ENCODE measurements at regions not wholly inside any gene's neighbourhood (a gene's known extent, or its start where the extent isn't known, plus 50 kb on each side); places are given as distances from the start of the nearest gene placed in this dataset.

DNA sequence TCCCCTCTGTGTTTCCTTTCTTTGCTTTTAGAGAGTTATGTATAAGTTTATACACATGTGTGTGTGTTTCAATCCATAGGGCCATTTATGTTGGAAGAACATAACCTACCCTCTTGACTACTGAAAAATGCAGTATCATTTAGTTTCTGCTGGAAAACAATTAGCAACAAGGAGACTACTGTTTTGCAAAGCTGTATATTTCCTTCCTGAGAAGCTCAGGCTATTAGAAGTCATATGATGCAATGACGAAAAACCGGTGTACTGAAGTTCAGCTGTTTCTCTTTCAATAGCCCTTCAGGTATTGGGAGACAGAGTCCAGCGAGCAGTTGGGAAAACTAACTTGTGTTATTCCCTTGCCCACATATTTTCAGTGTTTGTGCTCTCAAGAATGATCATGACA lies 447.7 kb upstream of the GYPC start:
- H3K36me3 Mint-ChIP-seq = peaks cover 5% of the 10 kb centered on the region
- no peaks in the 10 kb centered on the region for H3K27me3 Mint-ChIP-seq
- ATAC-seq = no peak
- DNase-seq (ENCODE audit: low spot score) = no peak
- peaks cover 6% of the 10 kb centered on the region for H3K9me3 Mint-ChIP-seq
- no peaks in the 10 kb centered on the region for H3K4me1 Mint-ChIP-seq (ENCODE audit: low read depth in 2 of 2)
- no peak overlapping the region for H3K27ac Mint-ChIP-seq
- no peak overlapping the region for H3K4me3 Mint-ChIP-seq

DNA sequence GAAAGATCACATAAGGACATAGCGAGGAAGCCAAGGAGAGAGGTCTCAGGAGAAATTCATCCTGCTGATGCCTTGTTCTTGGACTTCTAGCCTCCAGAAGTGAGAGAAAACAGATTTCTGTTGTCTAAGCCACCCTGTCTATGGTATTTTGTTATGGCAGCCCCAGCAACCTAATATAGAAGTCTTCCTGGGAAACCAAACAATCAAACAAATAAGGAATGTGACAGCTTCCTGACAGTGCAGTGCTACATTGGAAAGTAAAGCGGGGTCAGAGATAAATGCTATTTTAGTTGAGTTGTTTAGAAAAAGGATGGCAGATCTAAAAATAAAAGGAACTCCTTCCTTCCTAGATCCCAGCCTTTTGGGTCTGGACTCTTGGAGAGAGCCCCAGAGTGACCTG lies 443.2 kb upstream of the GYPC start:
- no peaks in the 10 kb centered on the region for H3K27me3 Mint-ChIP-seq
- H3K4me3 Mint-ChIP-seq = no peak overlapping the region
- H3K9me3 Mint-ChIP-seq = peaks cover 7% of the 10 kb centered on the region
- DNase-seq (ENCODE audit: low spot score) = no peak
- H3K27ac Mint-ChIP-seq = no peak overlapping the region
- ATAC-seq = no peak
- no peaks in the 10 kb centered on the region for H3K4me1 Mint-ChIP-seq (ENCODE audit: low read depth in 2 of 2)
- H3K36me3 Mint-ChIP-seq = peaks cover 5% of the 10 kb centered on the region

DNA sequence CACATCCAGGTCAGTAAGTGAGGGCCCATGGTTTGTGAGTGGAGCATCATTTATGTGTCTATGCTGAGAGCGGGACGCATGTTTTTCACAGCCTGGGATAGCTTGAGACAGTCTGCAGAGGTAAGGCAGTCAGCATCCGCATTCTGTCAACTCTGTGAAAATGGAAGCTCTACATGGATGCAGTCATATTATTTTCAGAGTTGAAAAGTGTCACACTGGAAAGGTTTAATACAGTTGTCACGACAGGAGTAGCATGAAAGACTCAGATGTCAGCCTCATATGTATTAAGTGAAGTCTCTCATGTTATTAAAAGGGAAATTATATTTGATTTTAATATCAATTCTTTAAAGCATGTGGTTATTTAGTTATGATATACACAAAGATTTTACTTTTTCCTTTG lies 436.9 kb upstream of the GYPC start:
- DNase-seq (ENCODE audit: low spot score) (no peak), ATAC-seq (no peak)
- Mint-ChIP-seq H3K9me3 (peaks cover 3% of the 10 kb centered on the region), H3K4me1 (ENCODE audit: low read depth in 2 of 2) (no peaks in the 10 kb centered on the region), H3K4me3 (no peak overlapping the region), H3K36me3 (no peaks in the 10 kb centered on the region), H3K27me3 (no peaks in the 10 kb centered on the region), H3K27ac (no peak overlapping the region)

DNA sequence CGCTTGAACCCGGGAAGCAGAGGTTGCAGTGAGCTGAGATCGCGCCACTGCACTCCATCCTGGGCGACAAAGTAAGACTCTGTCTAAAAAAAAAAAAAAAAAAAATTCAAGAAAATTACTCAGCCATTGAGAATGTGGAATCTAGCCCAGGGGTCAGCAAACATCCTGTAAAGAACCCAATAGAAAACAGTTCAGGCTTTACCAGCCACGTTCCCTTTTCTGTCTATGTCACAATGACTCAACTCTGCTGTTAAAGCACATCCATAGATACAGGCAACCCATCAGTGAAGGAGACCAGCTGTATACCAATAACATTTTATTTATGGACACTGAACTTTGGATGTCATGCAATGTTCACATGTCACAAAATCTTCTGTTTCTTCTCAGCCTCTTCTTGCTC lies 435.6 kb upstream of the GYPC start:
- H3K9me3 Mint-ChIP-seq = peaks cover 3% of the 10 kb centered on the region
- no peak for ATAC-seq
- DNase-seq (ENCODE audit: low spot score) = no peak
- no peak overlapping the region for H3K27ac Mint-ChIP-seq
- H3K4me3 Mint-ChIP-seq = no peak overlapping the region
- H3K4me1 Mint-ChIP-seq (ENCODE audit: low read depth in 2 of 2) = no peaks in the 10 kb centered on the region
- no peaks in the 10 kb centered on the region for H3K27me3 Mint-ChIP-seq
- no peaks in the 10 kb centered on the region for H3K36me3 Mint-ChIP-seq

DNA sequence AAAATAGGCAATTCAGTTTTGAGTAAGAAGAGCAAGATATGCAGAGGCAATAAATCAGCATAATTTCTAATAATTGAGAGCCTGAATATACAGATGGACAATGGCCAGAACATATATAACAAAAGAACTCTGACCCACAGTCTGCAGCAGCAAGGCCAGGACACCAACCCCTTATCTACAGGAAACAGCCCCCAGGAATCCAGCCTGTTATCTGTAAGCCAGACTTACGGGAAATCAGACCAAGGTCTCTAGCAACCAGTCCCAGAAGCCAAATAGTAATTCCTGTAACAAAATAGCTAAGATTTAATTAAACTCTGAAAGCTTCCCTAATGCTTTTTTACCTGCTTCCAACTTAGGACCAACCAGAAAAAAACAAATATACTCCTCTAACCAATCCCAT lies 434.5 kb upstream of the GYPC start:
- H3K4me3 Mint-ChIP-seq = no peak overlapping the region
- ATAC-seq (no peak), DNase-seq (ENCODE audit: low spot score) (no peak)
- peaks cover 6% of the 10 kb centered on the region for H3K9me3 Mint-ChIP-seq
- H3K27ac Mint-ChIP-seq = no peak overlapping the region
- no peaks in the 10 kb centered on the region for H3K27me3 Mint-ChIP-seq
- no peaks in the 10 kb centered on the region for H3K4me1 Mint-ChIP-seq (ENCODE audit: low read depth in 2 of 2)
- H3K36me3 Mint-ChIP-seq = no peaks in the 10 kb centered on the region

DNA sequence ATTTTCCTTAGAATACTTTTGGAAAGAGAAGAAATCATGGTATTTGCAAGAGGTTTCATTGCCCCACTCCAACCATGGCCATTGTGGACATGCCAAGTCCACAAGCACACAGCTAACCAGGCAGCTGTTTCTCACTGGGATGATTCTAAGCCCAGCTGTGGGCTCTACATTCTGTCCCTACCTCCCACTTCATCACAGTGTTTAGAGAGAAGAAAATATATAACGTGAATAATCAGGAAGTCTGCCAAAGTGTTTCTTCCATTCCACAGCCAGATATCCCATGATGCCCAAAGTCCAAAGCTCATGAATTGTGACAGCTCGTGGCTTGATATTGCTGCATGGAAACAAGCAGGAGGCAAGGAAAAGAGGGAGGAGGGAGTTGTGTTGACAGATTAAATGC lies 433.7 kb upstream of the GYPC start:
- ATAC-seq (no peak), DNase-seq (ENCODE audit: low spot score) (no peak)
- no peak overlapping the region for H3K4me3 Mint-ChIP-seq
- H3K36me3 Mint-ChIP-seq = no peaks in the 10 kb centered on the region
- no peak overlapping the region for H3K27ac Mint-ChIP-seq
- no peaks in the 10 kb centered on the region for H3K27me3 Mint-ChIP-seq
- H3K9me3 Mint-ChIP-seq = peaks cover 6% of the 10 kb centered on the region
- H3K4me1 Mint-ChIP-seq (ENCODE audit: low read depth in 2 of 2) = no peaks in the 10 kb centered on the region

DNA sequence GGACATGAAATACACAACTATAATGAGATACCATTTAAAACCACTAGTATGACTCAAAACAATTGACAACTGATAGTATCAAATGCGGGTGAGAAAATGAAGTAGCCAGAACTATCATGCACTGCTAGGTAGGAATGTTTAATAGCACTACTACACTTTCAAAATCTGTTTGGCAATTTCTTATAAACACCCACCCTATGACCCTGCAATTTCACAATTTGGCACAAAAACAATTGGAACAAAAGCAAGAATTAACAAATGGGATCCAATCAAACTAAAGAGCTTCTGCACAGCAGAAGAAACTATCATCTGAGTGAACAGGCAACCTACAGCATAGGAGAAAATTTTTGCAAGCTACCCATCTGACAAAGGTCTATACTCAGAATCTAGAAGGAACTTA lies 431.2 kb upstream of the GYPC start:
- no peaks in the 10 kb centered on the region for H3K36me3 Mint-ChIP-seq
- no peak overlapping the region for H3K4me3 Mint-ChIP-seq
- peaks cover 5% of the 10 kb centered on the region for H3K9me3 Mint-ChIP-seq
- no peaks in the 10 kb centered on the region for H3K4me1 Mint-ChIP-seq (ENCODE audit: low read depth in 2 of 2)
- H3K27ac Mint-ChIP-seq = no peak overlapping the region
- H3K27me3 Mint-ChIP-seq = no peaks in the 10 kb centered on the region
- no peak for DNase-seq (ENCODE audit: low spot score)
- no peak for ATAC-seq

DNA sequence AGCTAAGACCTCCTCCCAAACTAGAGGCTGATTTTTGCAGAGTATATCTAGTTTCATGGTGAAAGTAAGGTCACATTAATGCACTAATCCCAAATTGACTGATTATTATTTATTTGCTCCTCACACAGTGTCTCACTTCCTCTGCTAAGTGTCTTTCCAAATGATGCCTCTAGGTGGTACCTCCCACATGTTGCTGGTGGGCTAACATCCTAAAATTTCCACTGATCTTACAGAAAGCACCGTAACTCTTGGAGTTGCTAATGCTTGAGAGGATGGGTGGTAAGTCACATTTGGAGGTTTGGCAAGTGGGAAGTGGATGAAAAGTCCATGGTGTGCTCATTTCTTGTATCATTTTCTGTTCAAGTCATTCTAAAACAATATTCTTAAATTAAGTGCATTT lies 428.7 kb upstream of the GYPC start:
- DNase-seq (ENCODE audit: low spot score) = no peak
- ATAC-seq = no peak
- H3K4me3 Mint-ChIP-seq = no peak overlapping the region
- no peaks in the 10 kb centered on the region for H3K27me3 Mint-ChIP-seq
- no peaks in the 10 kb centered on the region for H3K4me1 Mint-ChIP-seq (ENCODE audit: low read depth in 2 of 2)
- H3K27ac Mint-ChIP-seq = no peak overlapping the region
- H3K9me3 Mint-ChIP-seq = peaks cover 5% of the 10 kb centered on the region
- H3K36me3 Mint-ChIP-seq = no peaks in the 10 kb centered on the region

DNA sequence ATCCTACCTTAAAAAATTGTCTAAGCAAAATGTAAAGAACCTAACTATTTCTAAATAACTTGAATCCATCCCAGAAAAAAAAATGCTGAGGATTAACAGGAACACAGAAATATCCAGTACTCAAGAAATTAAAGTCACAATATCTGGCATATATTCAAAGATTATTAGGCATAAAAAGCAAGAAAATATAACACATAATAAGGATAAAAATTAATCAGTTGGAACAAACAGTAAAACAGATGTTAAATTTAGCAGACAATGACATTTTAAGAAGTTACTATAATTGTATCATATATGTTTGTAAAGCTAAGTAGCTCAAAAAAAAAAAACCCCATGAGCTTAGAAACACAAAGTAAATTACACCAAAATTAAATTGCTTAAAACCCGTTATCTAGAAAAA lies 427.4 kb upstream of the GYPC start:
- Mint-ChIP-seq H3K27me3 (no peaks in the 10 kb centered on the region), H3K4me3 (no peak overlapping the region), H3K36me3 (no peaks in the 10 kb centered on the region), H3K9me3 (peaks cover 5% of the 10 kb centered on the region), H3K4me1 (ENCODE audit: low read depth in 2 of 2) (no peaks in the 10 kb centered on the region), H3K27ac (no peak overlapping the region)
- DNase-seq (ENCODE audit: low spot score) (no peak), ATAC-seq (no peak)

DNA sequence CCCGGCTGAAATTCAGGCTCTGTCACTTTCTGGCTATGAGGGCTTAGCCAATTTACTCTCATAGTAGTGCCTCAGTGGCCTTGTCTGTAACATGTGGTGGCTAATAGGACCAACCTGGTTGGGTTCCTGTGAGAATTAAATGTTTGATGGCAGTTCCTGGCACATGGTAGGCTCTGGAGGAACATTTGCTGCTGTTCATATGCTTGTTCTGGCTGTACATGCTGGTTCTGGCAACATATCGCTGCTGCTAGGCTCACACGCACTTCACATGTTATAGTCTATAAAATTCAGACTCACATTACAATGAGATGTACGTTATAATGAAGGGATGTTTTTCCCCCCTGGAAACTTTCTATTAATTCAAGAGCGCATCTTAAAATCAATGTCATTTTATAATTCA lies 417.7 kb upstream of the GYPC start:
- H3K27ac Mint-ChIP-seq = no peak overlapping the region
- ATAC-seq (no peak), DNase-seq (ENCODE audit: low spot score) (no peak)
- H3K9me3 Mint-ChIP-seq = no peaks in the 10 kb centered on the region
- no peak overlapping the region for H3K4me3 Mint-ChIP-seq
- H3K4me1 Mint-ChIP-seq (ENCODE audit: low read depth in 2 of 2) = no peaks in the 10 kb centered on the region
- no peaks in the 10 kb centered on the region for H3K36me3 Mint-ChIP-seq
- no peaks in the 10 kb centered on the region for H3K27me3 Mint-ChIP-seq

DNA sequence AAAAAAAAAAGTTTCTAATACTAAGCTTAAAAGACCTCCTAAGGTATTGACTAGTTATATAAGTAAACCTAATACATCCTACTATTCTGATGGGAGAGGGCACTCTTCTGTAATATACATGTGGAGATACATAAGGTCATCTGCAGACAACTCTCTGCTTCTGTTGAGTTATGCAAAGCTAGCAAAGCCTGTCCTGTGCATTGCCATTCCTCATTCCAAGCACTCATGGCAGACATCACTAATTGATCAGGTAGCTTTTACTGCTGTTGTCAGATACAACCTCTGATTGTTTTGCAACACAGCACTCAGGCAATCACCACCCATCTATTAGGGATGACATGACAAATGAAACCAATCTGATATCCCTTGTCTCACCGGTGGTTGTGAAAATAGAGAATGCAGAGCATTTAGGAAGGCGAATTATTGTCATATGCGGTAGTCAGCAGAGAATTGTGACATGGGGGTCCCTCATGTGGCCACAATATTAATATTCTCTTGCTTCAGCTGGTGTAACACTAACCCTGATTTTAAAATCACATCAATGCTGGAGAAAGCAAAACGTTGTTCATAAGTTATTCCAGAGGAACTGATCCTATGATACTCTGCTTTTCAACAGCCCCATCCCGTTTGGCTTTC lies 416.5 kb upstream of the GYPC start:
- H3K4me3 Mint-ChIP-seq = no peak overlapping the region
- H3K36me3 Mint-ChIP-seq = no peaks in the 10 kb centered on the region
- no peak for ATAC-seq
- no peak for DNase-seq (ENCODE audit: low spot score)
- H3K4me1 Mint-ChIP-seq (ENCODE audit: low read depth in 2 of 2) = no peaks in the 10 kb centered on the region
- no peak overlapping the region for H3K27ac Mint-ChIP-seq
- no peaks in the 10 kb centered on the region for H3K9me3 Mint-ChIP-seq
- H3K27me3 Mint-ChIP-seq = no peaks in the 10 kb centered on the region

DNA sequence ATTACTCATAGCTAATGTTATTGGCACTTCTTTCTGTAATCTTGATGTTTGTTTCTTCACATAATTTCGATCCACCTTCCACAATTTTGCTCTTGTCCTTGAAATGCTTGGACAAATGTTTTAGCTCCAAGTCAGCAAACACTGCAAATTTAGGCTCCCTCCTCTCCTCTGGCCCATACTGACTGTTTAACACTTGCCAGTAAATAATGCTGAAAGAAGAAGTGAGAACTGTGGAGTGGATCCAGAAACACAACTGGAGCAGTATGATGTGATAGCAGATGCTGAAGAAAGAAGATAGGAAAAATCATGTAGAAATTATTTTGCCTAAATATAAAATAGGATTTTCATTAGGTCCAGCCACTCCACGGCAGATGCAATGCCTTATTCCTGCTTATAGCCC lies 415.0 kb upstream of the GYPC start:
- H3K9me3 Mint-ChIP-seq = no peaks in the 10 kb centered on the region
- H3K36me3 Mint-ChIP-seq = no peaks in the 10 kb centered on the region
- H3K27me3 Mint-ChIP-seq = no peaks in the 10 kb centered on the region
- ATAC-seq (no peak), DNase-seq (ENCODE audit: low spot score) (no peak)
- H3K4me3 Mint-ChIP-seq = no peak overlapping the region
- no peak overlapping the region for H3K27ac Mint-ChIP-seq
- H3K4me1 Mint-ChIP-seq (ENCODE audit: low read depth in 2 of 2) = no peaks in the 10 kb centered on the region

DNA sequence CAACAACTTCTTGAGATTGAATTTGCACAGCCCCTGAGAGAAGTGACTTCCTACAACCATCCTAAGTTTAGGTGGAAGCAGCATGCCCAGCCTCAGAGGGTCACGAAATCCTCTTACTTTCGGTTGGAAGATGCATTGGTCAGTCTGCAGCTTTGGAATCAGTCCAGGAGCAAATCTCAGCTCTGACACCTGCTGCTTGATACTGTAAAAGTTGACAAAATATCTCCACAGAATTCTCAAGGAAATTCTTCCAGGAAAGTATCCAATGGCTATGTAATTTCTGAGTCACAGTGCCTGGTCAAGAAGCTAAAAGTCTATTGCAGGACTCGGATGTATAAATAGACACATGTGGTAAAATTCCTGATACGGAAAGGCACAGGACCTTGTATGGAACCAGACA lies 414.5 kb upstream of the GYPC start:
- no peak overlapping the region for H3K27ac Mint-ChIP-seq
- H3K9me3 Mint-ChIP-seq = no peaks in the 10 kb centered on the region
- H3K36me3 Mint-ChIP-seq = no peaks in the 10 kb centered on the region
- no peaks in the 10 kb centered on the region for H3K27me3 Mint-ChIP-seq
- ATAC-seq (no peak), DNase-seq (ENCODE audit: low spot score) (no peak)
- no peak overlapping the region for H3K4me3 Mint-ChIP-seq
- H3K4me1 Mint-ChIP-seq (ENCODE audit: low read depth in 2 of 2) = no peaks in the 10 kb centered on the region

DNA sequence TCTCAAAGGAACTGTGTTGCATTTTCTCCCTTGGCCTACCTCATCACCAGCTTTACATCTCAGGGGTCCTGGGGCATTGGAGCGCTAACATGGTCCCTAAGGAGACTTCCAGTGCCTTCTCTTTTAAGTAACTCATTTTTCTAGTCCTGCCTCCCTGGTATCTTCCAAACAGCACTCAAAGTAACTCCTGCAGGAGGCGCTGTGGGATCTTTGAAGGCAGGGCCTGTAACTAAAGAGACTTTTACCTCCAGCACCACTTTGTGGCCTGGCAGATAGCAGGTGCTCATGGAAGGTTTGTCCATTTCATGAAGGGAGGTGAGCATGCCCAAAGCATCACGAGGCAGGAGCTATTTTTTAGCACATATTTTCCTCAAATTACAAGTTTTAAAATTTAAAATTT lies 411.0 kb upstream of the GYPC start:
- peaks cover 0 to 6% of the 10 kb centered on the region in 2 donors for H3K27me3 Mint-ChIP-seq
- H3K4me1 Mint-ChIP-seq (ENCODE audit: low read depth in 2 of 2) = no peaks in the 10 kb centered on the region
- DNase-seq (ENCODE audit: low spot score) (no peak), ATAC-seq (no peak)
- H3K4me3 Mint-ChIP-seq = no peak overlapping the region
- no peaks in the 10 kb centered on the region for H3K9me3 Mint-ChIP-seq
- H3K36me3 Mint-ChIP-seq = no peaks in the 10 kb centered on the region
- no peak overlapping the region for H3K27ac Mint-ChIP-seq

DNA sequence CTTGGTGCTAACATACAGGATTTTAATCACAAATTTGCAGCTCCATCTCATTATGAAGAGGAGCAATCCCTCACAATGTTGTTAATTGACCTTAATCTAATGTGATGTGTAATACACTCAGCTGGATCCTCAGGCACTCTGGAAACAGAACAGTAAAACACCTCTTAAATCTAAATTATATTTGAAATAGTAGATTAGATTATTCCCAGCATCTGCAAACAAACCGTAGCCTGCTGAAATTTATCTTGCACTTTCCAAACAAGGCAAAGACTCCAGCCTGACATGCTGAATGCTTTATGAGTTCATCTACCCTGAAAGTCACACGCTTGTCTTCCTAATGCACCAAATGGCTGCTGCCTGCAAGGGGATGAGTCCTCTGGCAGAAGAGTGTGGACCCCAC lies 402.3 kb upstream of the GYPC start:
- ATAC-seq (no peak), DNase-seq (ENCODE audit: low spot score) (no peak)
- no peaks in the 10 kb centered on the region for H3K4me1 Mint-ChIP-seq (ENCODE audit: low read depth in 2 of 2)
- H3K27me3 Mint-ChIP-seq = no peaks in the 10 kb centered on the region
- H3K9me3 Mint-ChIP-seq = no peaks in the 10 kb centered on the region
- H3K4me3 Mint-ChIP-seq = no peak overlapping the region
- H3K36me3 Mint-ChIP-seq = no peaks in the 10 kb centered on the region
- H3K27ac Mint-ChIP-seq = no peak overlapping the region

Measured in natural killer cell treated with Interleukin-12 subunit alpha and Interleukin-12 subunit beta and Interleukin-15 and Interleukin-18, amount 100 ng/mL, for 72 hours (primary cell).